ENCODE measurements at regions not wholly inside any gene's neighbourhood (a gene's known extent, or its start where the extent isn't known, plus 50 kb on each side); places are given as distances from the start of the nearest gene placed in this dataset.
"Not testable (repeated sequence)": the region's sequence is repeated elsewhere in the genome, so short reads cannot be mapped to it uniquely, and the experiment has no call there.

DNA sequence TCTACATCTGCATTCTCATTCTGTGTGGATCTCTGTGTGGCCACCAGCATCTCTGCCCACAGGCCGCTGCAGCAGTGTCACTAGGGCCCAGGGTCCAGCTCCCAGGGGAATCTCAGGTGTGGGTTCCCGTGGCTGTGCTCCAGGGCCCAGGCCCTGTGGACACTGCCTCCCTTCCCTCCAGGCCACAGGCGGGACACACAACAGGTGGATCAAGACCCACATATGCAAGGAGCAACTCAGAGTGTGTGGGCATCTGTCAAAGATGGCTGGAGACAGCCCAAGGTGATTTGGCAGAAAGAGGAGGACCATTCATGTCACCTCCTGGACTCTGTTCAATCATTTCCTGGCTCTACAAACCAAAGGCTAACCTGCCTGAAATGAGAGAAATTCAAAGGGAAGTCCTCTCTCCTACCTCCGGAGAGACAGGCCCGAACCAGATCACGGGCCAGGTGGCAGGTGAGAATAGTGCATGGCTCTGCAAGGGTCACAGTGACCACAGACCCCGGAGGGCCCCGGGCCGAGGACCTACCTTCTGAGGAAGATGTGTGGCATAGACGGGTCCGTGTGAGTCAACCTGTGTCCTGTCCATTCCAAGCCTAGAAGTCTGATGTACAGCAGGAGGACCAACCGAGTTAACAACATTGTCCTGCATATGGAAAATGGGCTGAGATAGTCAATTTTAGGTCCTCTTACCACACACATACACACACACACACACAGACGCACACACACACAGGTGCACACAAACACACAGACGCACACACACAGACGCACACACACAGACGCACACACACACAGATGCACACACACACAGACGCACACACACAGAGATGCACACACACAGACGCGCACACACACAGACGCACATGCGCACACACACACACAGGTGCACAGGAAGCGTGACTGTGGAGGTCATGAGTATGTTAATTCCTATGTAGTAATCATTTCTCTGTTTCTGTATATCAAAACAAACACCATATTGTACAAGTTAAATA, 1068.5 kb downstream of the BRD1 start:
- peaks cover 5% of the 10 kb centered on the region for H3K36me3 Mint-ChIP-seq (ENCODE audit: low read depth)
- no peak overlapping the region for H3K27ac Mint-ChIP-seq (ENCODE audit: unreplicated experiment)
- no peak overlapping the region for H3K4me3 Mint-ChIP-seq
- H3K9me3 Mint-ChIP-seq = peaks cover 4% of the 10 kb centered on the region
- H3K27me3 Mint-ChIP-seq (ENCODE audit: low read depth) = peaks cover 3% of the 10 kb centered on the region
- DNase-seq (ENCODE audit: low read depth, low spot score) = no peak
- peaks cover under 1% of the 10 kb centered on the region for H3K4me1 Mint-ChIP-seq
- TF ChIP-seq, protein P1, sequence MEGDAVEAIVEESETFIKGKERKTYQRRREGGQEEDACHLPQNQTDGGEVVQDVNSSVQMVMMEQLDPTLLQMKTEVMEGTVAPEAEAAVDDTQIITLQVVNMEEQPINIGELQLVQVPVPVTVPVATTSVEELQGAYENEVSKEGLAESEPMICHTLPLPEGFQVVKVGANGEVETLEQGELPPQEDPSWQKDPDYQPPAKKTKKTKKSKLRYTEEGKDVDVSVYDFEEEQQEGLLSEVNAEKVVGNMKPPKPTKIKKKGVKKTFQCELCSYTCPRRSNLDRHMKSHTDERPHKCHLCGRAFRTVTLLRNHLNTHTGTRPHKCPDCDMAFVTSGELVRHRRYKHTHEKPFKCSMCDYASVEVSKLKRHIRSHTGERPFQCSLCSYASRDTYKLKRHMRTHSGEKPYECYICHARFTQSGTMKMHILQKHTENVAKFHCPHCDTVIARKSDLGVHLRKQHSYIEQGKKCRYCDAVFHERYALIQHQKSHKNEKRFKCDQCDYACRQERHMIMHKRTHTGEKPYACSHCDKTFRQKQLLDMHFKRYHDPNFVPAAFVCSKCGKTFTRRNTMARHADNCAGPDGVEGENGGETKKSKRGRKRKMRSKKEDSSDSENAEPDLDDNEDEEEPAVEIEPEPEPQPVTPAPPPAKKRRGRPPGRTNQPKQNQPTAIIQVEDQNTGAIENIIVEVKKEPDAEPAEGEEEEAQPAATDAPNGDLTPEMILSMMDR (conservative IDR thresholded peaks at IDR 0.05) = no peak

DNA sequence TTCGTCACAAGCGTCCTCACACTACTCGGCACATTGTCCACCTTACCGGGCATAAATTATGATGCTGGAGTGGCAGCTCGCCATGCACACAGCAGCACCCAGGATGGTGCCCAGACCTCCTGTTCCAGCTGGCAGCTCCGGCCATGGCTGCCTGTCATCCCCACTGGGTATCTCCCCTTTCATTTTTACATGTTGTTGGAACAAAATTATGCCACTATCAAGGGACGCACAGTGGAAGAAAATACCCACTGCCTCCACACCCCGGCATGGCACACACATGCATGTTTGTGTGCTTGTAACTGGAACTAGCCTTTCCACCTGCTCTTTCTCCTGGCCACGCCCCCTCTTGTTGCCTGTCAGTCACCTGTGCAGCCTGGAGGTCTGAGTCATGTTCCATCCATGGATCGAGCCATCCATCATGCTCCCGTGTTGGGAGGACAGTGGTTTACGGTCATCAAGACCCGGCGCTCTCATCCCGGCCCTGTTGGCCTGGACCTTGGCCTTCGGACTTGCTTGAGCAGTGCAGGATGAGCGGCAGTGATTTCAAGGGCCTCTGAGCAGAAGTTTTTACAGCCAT, 1069.6 kb downstream of the BRD1 start:
- TF ChIP-seq, protein P1 (conservative IDR thresholded peaks at IDR 0.05) = no peak
- Mint-ChIP-seq H3K27ac (ENCODE audit: unreplicated experiment) (peak overlapping the region; percentile 68), H3K4me1 (peaks cover 5% of the 10 kb centered on the region), H3K4me3 (no peak overlapping the region), H3K36me3 (ENCODE audit: low read depth) (peaks cover 5% of the 10 kb centered on the region), H3K9me3 (peaks cover 4% of the 10 kb centered on the region), H3K27me3 (ENCODE audit: low read depth) (peaks cover 3% of the 10 kb centered on the region)
- DNase-seq (ENCODE audit: low read depth, low spot score) = no peak

DNA sequence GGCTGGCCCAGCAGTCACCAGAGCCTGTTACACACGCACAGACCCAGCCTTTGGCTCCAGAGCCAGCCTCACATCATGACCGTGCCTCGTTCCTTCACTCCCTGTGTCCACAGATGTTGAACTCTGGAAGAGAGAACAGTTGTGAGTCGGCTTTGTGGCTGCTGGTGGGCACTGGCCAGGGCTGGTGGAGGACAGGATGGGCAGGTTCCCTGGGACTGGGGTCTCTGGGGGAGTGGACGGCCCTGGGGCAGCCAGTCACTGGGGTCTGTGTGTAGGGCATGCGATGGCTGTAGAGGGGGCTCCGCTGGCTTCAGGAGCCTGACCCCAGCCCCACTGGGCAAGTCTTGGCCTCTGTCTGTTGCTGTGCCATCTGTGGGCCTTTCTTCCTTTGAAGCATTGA, 1070.1 kb downstream of the BRD1 start:
- Mint-ChIP-seq H3K27me3 (ENCODE audit: low read depth) (peaks cover 3% of the 10 kb centered on the region), H3K27ac (ENCODE audit: unreplicated experiment) (no peak overlapping the region), H3K4me1 (peaks cover 5% of the 10 kb centered on the region), H3K4me3 (no peak overlapping the region), H3K36me3 (ENCODE audit: low read depth) (peaks cover 3% of the 10 kb centered on the region), H3K9me3 (peaks cover under 1% of the 10 kb centered on the region)
- no peak for DNase-seq (ENCODE audit: low read depth, low spot score)
- TF ChIP-seq, protein P1 (conservative IDR thresholded peaks at IDR 0.05) = no peak

DNA sequence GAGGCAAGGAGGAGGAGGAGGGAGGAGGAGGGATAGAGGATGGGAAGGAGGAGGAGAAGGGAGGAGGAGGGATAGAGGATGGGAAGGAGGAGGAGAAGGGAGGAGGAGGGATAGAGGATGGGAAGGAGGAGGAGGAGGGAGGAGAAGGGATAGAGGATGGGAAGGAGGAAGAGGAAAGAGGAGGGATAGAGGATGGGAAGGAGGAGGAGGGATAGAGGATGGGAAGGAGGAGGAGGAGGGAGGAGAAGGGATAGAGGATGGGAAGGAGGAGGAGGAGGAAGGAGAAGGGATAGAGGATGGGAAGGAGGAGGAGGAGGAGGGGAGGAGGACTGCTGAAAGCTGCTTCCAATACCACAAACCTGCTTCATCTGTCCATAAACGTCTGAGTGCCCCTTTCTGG, 1070.5 kb downstream of the BRD1 start:
- H3K27ac Mint-ChIP-seq (ENCODE audit: unreplicated experiment); H3K27me3 Mint-ChIP-seq (ENCODE audit: low read depth); H3K4me3 Mint-ChIP-seq; H3K4me1 Mint-ChIP-seq; H3K36me3 Mint-ChIP-seq (ENCODE audit: low read depth); DNase-seq (ENCODE audit: low read depth, low spot score); H3K9me3 Mint-ChIP-seq: not testable (repeated sequence)

DNA sequence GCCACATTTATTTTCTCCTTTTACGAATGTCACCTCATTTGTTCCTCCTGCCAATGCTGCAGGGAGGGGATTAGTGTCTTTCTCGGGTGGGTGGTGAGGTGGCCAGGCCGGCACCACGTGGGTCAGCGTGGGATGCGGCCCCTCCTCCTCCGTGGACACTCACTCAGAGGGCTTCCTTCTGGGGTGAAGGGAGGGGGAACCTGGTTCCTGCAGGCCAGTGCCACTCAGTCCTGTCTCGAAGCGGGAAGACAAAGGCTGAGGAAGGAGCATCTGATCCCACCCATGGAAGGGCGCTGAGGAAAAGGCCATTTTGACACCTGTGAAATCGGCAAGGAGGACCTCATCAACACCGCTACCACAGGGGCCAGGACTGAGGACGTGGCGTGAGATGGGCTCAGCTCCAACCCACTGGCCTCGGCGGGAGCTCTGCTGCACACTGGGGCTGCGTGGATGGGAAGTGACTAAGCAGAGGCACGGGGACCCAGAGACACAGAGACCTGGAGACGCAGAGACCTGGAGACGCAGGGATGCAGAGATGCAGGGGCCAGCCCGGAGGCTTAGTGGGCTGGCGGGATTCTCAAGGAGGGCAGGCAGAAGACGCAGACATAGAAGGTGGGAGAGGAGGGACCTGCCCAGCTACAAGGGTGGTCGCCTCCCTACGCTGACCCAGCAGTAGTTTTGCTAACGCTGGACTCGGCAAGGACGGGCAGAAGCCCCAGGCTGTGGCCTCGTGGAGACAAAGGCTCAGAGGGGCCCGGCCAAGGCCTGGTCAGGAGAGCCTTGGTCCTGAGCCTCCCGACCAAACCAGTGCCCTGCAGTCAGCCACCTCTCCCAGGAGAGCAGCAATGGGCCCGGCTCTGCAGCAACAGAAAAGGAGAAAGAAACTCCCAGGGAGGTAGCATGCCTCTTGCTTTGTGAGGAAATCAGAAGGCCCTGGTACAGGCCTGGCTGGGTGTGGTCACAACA, 1071.2 kb downstream of the BRD1 start:
- H3K36me3 Mint-ChIP-seq (ENCODE audit: low read depth) = peaks cover 2% of the 10 kb centered on the region
- TF ChIP-seq, protein P1 (conservative IDR thresholded peaks at IDR 0.05) = no peak
- H3K27me3 Mint-ChIP-seq (ENCODE audit: low read depth) = peaks cover 3% of the 10 kb centered on the region
- no peaks in the 10 kb centered on the region for H3K9me3 Mint-ChIP-seq
- no peak for DNase-seq (ENCODE audit: low read depth, low spot score)
- H3K4me1 Mint-ChIP-seq = peaks cover 5% of the 10 kb centered on the region
- no peak overlapping the region for H3K4me3 Mint-ChIP-seq
- H3K27ac Mint-ChIP-seq (ENCODE audit: unreplicated experiment) = peak overlapping the region; percentile 94

Measured in neural crest cell (in vitro differentiated cells).